GM12872 (cell line): ENCODE measurements at regions not wholly inside any gene's neighbourhood (a gene's known extent, or its start where the extent isn't known, plus 50 kb on each side); places are given as distances from the start of the nearest gene placed in this dataset.

Source experiments
- CTCF ChIP-seq: IDR thresholded peaks from 3 replicates; pipeline ENCODE4 v1.5.1; 2011; ENCODE audit warnings: low read depth, mild to moderate bottlenecking, low read length, moderate library complexity; ENCODE audit not compliant: insufficient read depth

GRCh38 chr11:116431842-116432241 is 340.9 kb downstream of the BUD13 start:
- no peak for TF ChIP-seq CTCF

GRCh38 chr11:116428638-116428975 is 344.2 kb downstream of the BUD13 start:
- no peak for TF ChIP-seq CTCF

GRCh38 chr11:116427903-116428637 is 344.7 kb downstream of the BUD13 start:
- no peak for TF ChIP-seq CTCF

GRCh38 chr11:116427337-116427902 is 345.4 kb downstream of the BUD13 start:
- no peak for TF ChIP-seq CTCF

- no peak for TF ChIP-seq CTCF
Observed at GRCh38 chr11:116426761-116427160, 346.0 kb downstream of the BUD13 start.

GRCh38 chr11:116424615-116425261 is 348.0 kb downstream of the BUD13 start:
- no peak for TF ChIP-seq CTCF

GRCh38 chr11:116422956-116423600 is 349.7 kb downstream of the BUD13 start:
- TF ChIP-seq CTCF = no peak
